ENCODE measurements at regions not wholly inside any gene's neighbourhood (a gene's known extent, or its start where the extent isn't known, plus 50 kb on each side); places are given as distances from the start of the nearest gene placed in this dataset.

- no peak for DNase-seq
- no peak for TF ChIP-seq POLR2A (IDR thresholded peaks at IDR 0.05)
- no peak for TF ChIP-seq EP300 (IDR thresholded peaks at IDR 0.05)
- Histone ChIP-seq H3K9me3 (no peaks in the 10 kb centered on the region), H3K36me3 (no peaks in the 10 kb centered on the region), H3K4me1 (no peaks in the 10 kb centered on the region), H3K4me3 (no peak overlapping the region), H3K27me3 (no peaks in the 10 kb centered on the region), H3K27ac (no peak overlapping the region)
- no peak for ATAC-seq (ENCODE audit: low FRiP score in 2 of 2)
- 58 to 85% methylated on average over 2 of the region's 2 CpGs for WGBS, 2 donors
Observed at GRCh38 chr1:96481409-96481808, 240.2 kb upstream of the PTBP2 start.

GRCh38 chr1:96482616-96483015, 239.0 kb upstream of the PTBP2 start:
- Histone ChIP-seq H3K4me3 (no peak overlapping the region), H3K27ac (no peak overlapping the region), H3K36me3 (no peaks in the 10 kb centered on the region), H3K27me3 (no peaks in the 10 kb centered on the region), H3K9me3 (no peaks in the 10 kb centered on the region), H3K4me1 (no peaks in the 10 kb centered on the region)
- WGBS, 2 donors: 44 to 69% methylated on average over 4 of the region's 4 CpGs
- no peak for TF ChIP-seq CTCF (IDR thresholded peaks at IDR 0.05)
- TF ChIP-seq POLR2A (IDR thresholded peaks at IDR 0.05): no peak
- no peak for TF ChIP-seq POLR2AphosphoS5 (IDR thresholded peaks at IDR 0.05)
- ATAC-seq (ENCODE audit: low FRiP score in 2 of 2): no peak
- DNase-seq: no peak

- no peak overlapping the region for H3K4me3 ChIP-seq
- 64 to 68% methylated on average over 3 of the region's 3 CpGs for WGBS, 2 donors
Observed at GRCh38 chr1:96487394-96487793, 234.2 kb upstream of the PTBP2 start.

GRCh38 chr1:96487971-96488370, 233.6 kb upstream of the PTBP2 start:
- ATAC-seq (ENCODE audit: low FRiP score in 2 of 2): no peak
- Histone ChIP-seq H3K4me1 (no peaks in the 10 kb centered on the region), H3K27me3 (no peaks in the 10 kb centered on the region), H3K36me3 (no peaks in the 10 kb centered on the region), H3K4me3 (no peak overlapping the region), H3K27ac (no peak overlapping the region), H3K9me3 (no peaks in the 10 kb centered on the region)
- DNase-seq: no peak
- WGBS, 2 donors: 78 to 84% methylated on average over 5 of the region's 5 CpGs
- TF ChIP-seq EP300 (IDR thresholded peaks at IDR 0.05): no peak
- TF ChIP-seq POLR2A (IDR thresholded peaks at IDR 0.05): no peak
- no peak for TF ChIP-seq POLR2AphosphoS5 (IDR thresholded peaks at IDR 0.05)
- no peak for TF ChIP-seq CTCF (IDR thresholded peaks at IDR 0.05)

More at GRCh38 chr1:96487394-96487793, 234.2 kb upstream of the PTBP2 start:
- Histone ChIP-seq H3K27me3 (no peaks in the 10 kb centered on the region), H3K27ac (no peak overlapping the region), H3K4me1 (no peaks in the 10 kb centered on the region), H3K36me3 (no peaks in the 10 kb centered on the region), H3K9me3 (no peaks in the 10 kb centered on the region)
- no peak for ATAC-seq (ENCODE audit: low FRiP score in 2 of 2)
- DNase-seq: no peak
- TF ChIP-seq EP300 (IDR thresholded peaks at IDR 0.05) (no peak), POLR2A (IDR thresholded peaks at IDR 0.05) (no peak), CTCF (IDR thresholded peaks at IDR 0.05) (no peak), POLR2AphosphoS5 (IDR thresholded peaks at IDR 0.05) (no peak)

GRCh38 chr1:96488777-96489176, 232.8 kb upstream of the PTBP2 start:
- Histone ChIP-seq H3K4me1 (no peaks in the 10 kb centered on the region), H3K4me3 (no peak overlapping the region), H3K9me3 (no peaks in the 10 kb centered on the region), H3K36me3 (no peaks in the 10 kb centered on the region), H3K27ac (no peak overlapping the region), H3K27me3 (no peaks in the 10 kb centered on the region)
- TF ChIP-seq EP300 (IDR thresholded peaks at IDR 0.05) (no peak), POLR2A (IDR thresholded peaks at IDR 0.05) (no peak), CTCF (IDR thresholded peaks at IDR 0.05) (no peak)
- no peak for ATAC-seq (ENCODE audit: low FRiP score in 2 of 2)
- DNase-seq: no peak
- WGBS, 2 donors: 51 to 63% methylated on average over 2 of the region's 2 CpGs

Measured in upper lobe of left lung (tissue), 6 donors.